ENCODE measurements at regions not wholly inside any gene's neighbourhood (a gene's known extent, or its start where the extent isn't known, plus 50 kb on each side); places are given as distances from the start of the nearest gene placed in this dataset.
"Not testable (repeated sequence)": the region's sequence is repeated elsewhere in the genome, so short reads cannot be mapped to it uniquely, and the experiment has no call there.

GRCh38 chr2:222000326-222000725, 298.5 kb downstream of the PAX3 start:
- DNase-seq (ENCODE audit: low read depth in 4 of 4, low spot score in 2 of 4), result no peak

GRCh38 chr2:221999717-222000116, 299.1 kb downstream of the PAX3 start:
- no peak for DNase-seq (ENCODE audit: low read depth in 4 of 4, low spot score in 2 of 4)

- no peak for DNase-seq (ENCODE audit: low read depth in 4 of 4, low spot score in 2 of 4)
Measured at GRCh38 chr2:221999166-221999565, 299.6 kb downstream of the PAX3 start.

GRCh38 chr2:221997683-221998082, 301.1 kb downstream of the PAX3 start:
- no peak for DNase-seq (ENCODE audit: low read depth in 4 of 4, low spot score in 2 of 4)

GRCh38 chr2:221997100-221997499, 301.7 kb downstream of the PAX3 start:
- no peak for DNase-seq (ENCODE audit: low read depth in 4 of 4, low spot score in 2 of 4)

GRCh38 chr2:221994926-221995325, 303.9 kb downstream of the PAX3 start:
- no peak for DNase-seq (ENCODE audit: low read depth in 4 of 4, low spot score in 2 of 4)

- DNase-seq (ENCODE audit: low read depth in 4 of 4, low spot score in 2 of 4), result not testable (repeated sequence)
Measured at GRCh38 chr2:221984376-221984775, 314.4 kb downstream of the PAX3 start.

- DNase-seq (ENCODE audit: low read depth in 4 of 4, low spot score in 2 of 4), result no peak
Measured at GRCh38 chr2:221981912-221982470, 316.8 kb downstream of the PAX3 start.

GRCh38 chr2:221975151-221975550, 323.6 kb downstream of the PAX3 start:
- DNase-seq (ENCODE audit: low read depth in 4 of 4, low spot score in 2 of 4), result no peak

- DNase-seq (ENCODE audit: low read depth in 4 of 4, low spot score in 2 of 4), result no peak
Measured at GRCh38 chr2:221973902-221974301, 324.9 kb downstream of the PAX3 start.

- no peak for DNase-seq (ENCODE audit: low read depth in 4 of 4, low spot score in 2 of 4)
Measured at GRCh38 chr2:221973502-221973901, 325.3 kb downstream of the PAX3 start.

GRCh38 chr2:221972813-221973478, 325.9 kb downstream of the PAX3 start:
- no peak for DNase-seq (ENCODE audit: low read depth in 4 of 4, low spot score in 2 of 4)

- DNase-seq (ENCODE audit: low read depth in 4 of 4, low spot score in 2 of 4), result no peak
Measured at GRCh38 chr2:221970389-221970788, 328.4 kb downstream of the PAX3 start.

- no peak for DNase-seq (ENCODE audit: low read depth in 4 of 4, low spot score in 2 of 4)
Measured at GRCh38 chr2:221969830-221970144, 329.0 kb downstream of the PAX3 start.

GRCh38 chr2:221969087-221969829, 329.5 kb downstream of the PAX3 start:
- peak in 3 of 4 donors; percentile 13 to 36 (median 15) for DNase-seq (ENCODE audit: low read depth in 4 of 4, low spot score in 2 of 4)

- no peak for DNase-seq (ENCODE audit: low read depth in 4 of 4, low spot score in 2 of 4)
Measured at GRCh38 chr2:221962186-221962585, 336.6 kb downstream of the PAX3 start.

GRCh38 chr2:221961561-221961960, 337.2 kb downstream of the PAX3 start:
- no peak for DNase-seq (ENCODE audit: low read depth in 4 of 4, low spot score in 2 of 4)

GRCh38 chr2:221958224-221958623, 340.6 kb downstream of the PAX3 start:
- DNase-seq (ENCODE audit: low read depth in 4 of 4, low spot score in 2 of 4), result no peak

GRCh38 chr2:221948076-221948475, 350.7 kb downstream of the PAX3 start:
- no peak for DNase-seq (ENCODE audit: low read depth in 4 of 4, low spot score in 2 of 4)

GRCh38 chr2:221944452-221944851, 354.3 kb downstream of the PAX3 start:
- not testable (repeated sequence) for DNase-seq (ENCODE audit: low read depth in 4 of 4, low spot score in 2 of 4)

GRCh38 chr2:221943076-221943810, 355.6 kb downstream of the PAX3 start:
- DNase-seq (ENCODE audit: low read depth in 4 of 4, low spot score in 2 of 4), result no peak
